ENCODE measurements at regions not wholly inside any gene's neighbourhood (a gene's known extent, or its start where the extent isn't known, plus 50 kb on each side); places are given as distances from the start of the nearest gene placed in this dataset.

GRCh38 chr11:11113626-11114025 is 239.4 kb downstream of the CSNK2A3 start:
- no peaks in the 10 kb centered on the region for H3K36me3 ChIP-seq (ENCODE audit: control insufficient read depth in 3 of 3, insufficient read depth in 2 of 3, low read depth in 1 of 3, low read length in 3 of 3)
- DNase-seq (no peak), FAIRE-seq (no peak)
- peaks cover 0 to 3% of the 10 kb centered on the region in 2 donors for H3K9me3 ChIP-seq (ENCODE audit: control insufficient read depth in 2 of 2, insufficient read depth in 1 of 2, low read depth in 1 of 2, low read length in 1 of 2)
- WGBS, 3 donors: 77 to 90% (median 88%) methylated on average over 1 of the region's 1 CpG
- no peaks in the 10 kb centered on the region for H3K27me3 ChIP-seq (ENCODE audit: control insufficient read depth in 3 of 3, insufficient read depth in 3 of 3, low read length in 3 of 3)
- H3K4me1 ChIP-seq (ENCODE audit: control insufficient read depth in 3 of 3, insufficient read depth in 2 of 3, low read depth in 1 of 3, low read length in 2 of 3): no peaks in the 10 kb centered on the region
- H3K27ac ChIP-seq (ENCODE audit: low read depth in 1 of 3, low read length in 2 of 3): no peak overlapping the region
- no peak overlapping the region for H3K4me3 ChIP-seq (ENCODE audit: low read depth in 1 of 3, low read length in 3 of 3)

- DNase-seq (no peak), FAIRE-seq (no peak)
- H3K9me3 ChIP-seq (ENCODE audit: control insufficient read depth in 2 of 2, insufficient read depth in 1 of 2, low read depth in 1 of 2, low read length in 1 of 2): no peaks in the 10 kb centered on the region
- peaks cover 0 to 4% (median 0%) of the 10 kb centered on the region in 3 donors for H3K27me3 ChIP-seq (ENCODE audit: control insufficient read depth in 3 of 3, insufficient read depth in 3 of 3, low read length in 3 of 3)
- whole genome bisulfite sequencing, 3 donors: 89 to 95% (median 89%) methylated on average over 5 of the region's 5 CpGs
- H3K27ac ChIP-seq (ENCODE audit: low read depth in 1 of 3, low read length in 2 of 3): no peak overlapping the region
- H3K4me3 ChIP-seq (ENCODE audit: low read depth in 1 of 3, low read length in 3 of 3): no peak overlapping the region
- no peaks in the 10 kb centered on the region for H3K36me3 ChIP-seq (ENCODE audit: control insufficient read depth in 3 of 3, insufficient read depth in 2 of 3, low read depth in 1 of 3, low read length in 3 of 3)
- no peaks in the 10 kb centered on the region for H3K4me1 ChIP-seq (ENCODE audit: control insufficient read depth in 3 of 3, insufficient read depth in 2 of 3, low read depth in 1 of 3, low read length in 2 of 3)
Measured at GRCh38 chr11:11108026-11108425, 245.0 kb downstream of the CSNK2A3 start.

- Histone ChIP-seq H3K27me3 (ENCODE audit: control insufficient read depth in 3 of 3, insufficient read depth in 3 of 3, low read length in 3 of 3) (peaks cover 0 to 4% (median 2%) of the 10 kb centered on the region in 3 donors), H3K36me3 (ENCODE audit: control insufficient read depth in 3 of 3, insufficient read depth in 2 of 3, low read depth in 1 of 3, low read length in 3 of 3) (no peaks in the 10 kb centered on the region), H3K4me3 (ENCODE audit: low read depth in 1 of 3, low read length in 3 of 3) (no peak overlapping the region), H3K4me1 (ENCODE audit: control insufficient read depth in 3 of 3, insufficient read depth in 2 of 3, low read depth in 1 of 3, low read length in 2 of 3) (no peaks in the 10 kb centered on the region), H3K27ac (ENCODE audit: low read depth in 1 of 3, low read length in 2 of 3) (no peak overlapping the region), H3K9me3 (ENCODE audit: control insufficient read depth in 2 of 2, insufficient read depth in 1 of 2, low read depth in 1 of 2, low read length in 1 of 2) (no peaks in the 10 kb centered on the region)
- DNase-seq (no peak), FAIRE-seq (no peak)
- 47 to 71% (median 56%) methylated on average over 4 of the region's 4 CpGs for WGBS, 3 donors
Measured at GRCh38 chr11:11107076-11107723, 245.8 kb downstream of the CSNK2A3 start.

- WGBS, 3 donors: 73 to 83% (median 75%) methylated on average over 1 of the region's 1 CpG
- no peak for FAIRE-seq
Measured at GRCh38 chr11:11105361-11105760, 247.5 kb upstream of the ZBED5 start.

GRCh38 chr11:11095831-11096723 is 238.2 kb upstream of the ZBED5 start:
- Histone ChIP-seq H3K4me3 (ENCODE audit: low read depth in 1 of 3, low read length in 3 of 3) (no peak overlapping the region), H3K9me3 (ENCODE audit: control insufficient read depth in 2 of 2, insufficient read depth in 1 of 2, low read depth in 1 of 2, low read length in 1 of 2) (peaks cover 0 to 10% of the 10 kb centered on the region in 2 donors), H3K27ac (ENCODE audit: low read depth in 1 of 3, low read length in 2 of 3) (no peak overlapping the region), H3K27me3 (ENCODE audit: control insufficient read depth in 3 of 3, insufficient read depth in 3 of 3, low read length in 3 of 3) (peaks cover 0 to 4% (median 0%) of the 10 kb centered on the region in 3 donors), H3K36me3 (ENCODE audit: control insufficient read depth in 3 of 3, insufficient read depth in 2 of 3, low read depth in 1 of 3, low read length in 3 of 3) (no peaks in the 10 kb centered on the region), H3K4me1 (ENCODE audit: control insufficient read depth in 3 of 3, insufficient read depth in 2 of 3, low read depth in 1 of 3, low read length in 2 of 3) (no peaks in the 10 kb centered on the region)
- DNase-seq (no peak), FAIRE-seq (no peak)
- 69 to 89% (median 85%) methylated on average over 3 of the region's 3 CpGs for WGBS, 3 donors

More at GRCh38 chr11:11105361-11105760, 247.5 kb upstream of the ZBED5 start:
- Histone ChIP-seq H3K4me1 (ENCODE audit: control insufficient read depth in 3 of 3, insufficient read depth in 2 of 3, low read depth in 1 of 3, low read length in 2 of 3) (no peaks in the 10 kb centered on the region), H3K27me3 (ENCODE audit: control insufficient read depth in 3 of 3, insufficient read depth in 3 of 3, low read length in 3 of 3) (peaks cover 0 to 4% (median 2%) of the 10 kb centered on the region in 3 donors), H3K4me3 (ENCODE audit: low read depth in 1 of 3, low read length in 3 of 3) (no peak overlapping the region), H3K9me3 (ENCODE audit: control insufficient read depth in 2 of 2, insufficient read depth in 1 of 2, low read depth in 1 of 2, low read length in 1 of 2) (no peaks in the 10 kb centered on the region), H3K27ac (ENCODE audit: low read depth in 1 of 3, low read length in 2 of 3) (no peak overlapping the region), H3K36me3 (ENCODE audit: control insufficient read depth in 3 of 3, insufficient read depth in 2 of 3, low read depth in 1 of 3, low read length in 3 of 3) (no peaks in the 10 kb centered on the region)
- DNase-seq: no peak

- WGBS, 3 donors: 81 to 96% (median 86%) methylated on average over 1 of the region's 1 CpG
- H3K4me1 ChIP-seq (ENCODE audit: control insufficient read depth in 3 of 3, insufficient read depth in 2 of 3, low read depth in 1 of 3, low read length in 2 of 3): no peaks in the 10 kb centered on the region
- no peak overlapping the region for H3K4me3 ChIP-seq (ENCODE audit: low read depth in 1 of 3, low read length in 3 of 3)
- H3K27ac ChIP-seq (ENCODE audit: low read depth in 1 of 3, low read length in 2 of 3): no peak overlapping the region
- no peak for FAIRE-seq
- peaks cover 0 to 2% (median 1%) of the 10 kb centered on the region in 3 donors for H3K27me3 ChIP-seq (ENCODE audit: control insufficient read depth in 3 of 3, insufficient read depth in 3 of 3, low read length in 3 of 3)
- no peaks in the 10 kb centered on the region for H3K36me3 ChIP-seq (ENCODE audit: control insufficient read depth in 3 of 3, insufficient read depth in 2 of 3, low read depth in 1 of 3, low read length in 3 of 3)
- DNase-seq: no peak
- peaks cover 0 to 11% of the 10 kb centered on the region in 2 donors for H3K9me3 ChIP-seq (ENCODE audit: control insufficient read depth in 2 of 2, insufficient read depth in 1 of 2, low read depth in 1 of 2, low read length in 1 of 2)
Measured at GRCh38 chr11:11090495-11090894, 232.6 kb upstream of the ZBED5 start.

GRCh38 chr11:11089805-11090204 is 232.0 kb upstream of the ZBED5 start:
- 88 to 91% (median 90%) methylated on average over 4 of the region's 4 CpGs for WGBS, 3 donors
- H3K9me3 ChIP-seq (ENCODE audit: control insufficient read depth in 2 of 2, insufficient read depth in 1 of 2, low read depth in 1 of 2, low read length in 1 of 2): peaks cover 0 to 11% of the 10 kb centered on the region in 2 donors
- DNase-seq (no peak), FAIRE-seq (no peak)
- no peak overlapping the region for H3K4me3 ChIP-seq (ENCODE audit: low read depth in 1 of 3, low read length in 3 of 3)
- no peaks in the 10 kb centered on the region for H3K36me3 ChIP-seq (ENCODE audit: control insufficient read depth in 3 of 3, insufficient read depth in 2 of 3, low read depth in 1 of 3, low read length in 3 of 3)
- H3K27me3 ChIP-seq (ENCODE audit: control insufficient read depth in 3 of 3, insufficient read depth in 3 of 3, low read length in 3 of 3): peaks cover 0 to 2% (median 0%) of the 10 kb centered on the region in 3 donors
- H3K27ac ChIP-seq (ENCODE audit: low read depth in 1 of 3, low read length in 2 of 3): no peak overlapping the region
- H3K4me1 ChIP-seq (ENCODE audit: control insufficient read depth in 3 of 3, insufficient read depth in 2 of 3, low read depth in 1 of 3, low read length in 2 of 3): no peaks in the 10 kb centered on the region

GRCh38 chr11:11086979-11087378 is 229.1 kb upstream of the ZBED5 start:
- no peak overlapping the region for H3K27ac ChIP-seq (ENCODE audit: low read depth in 1 of 3, low read length in 2 of 3)
- no peak overlapping the region for H3K4me3 ChIP-seq (ENCODE audit: low read depth in 1 of 3, low read length in 3 of 3)
- H3K36me3 ChIP-seq (ENCODE audit: control insufficient read depth in 3 of 3, insufficient read depth in 2 of 3, low read depth in 1 of 3, low read length in 3 of 3): no peaks in the 10 kb centered on the region
- 77 to 91% (median 77%) methylated on average over 2 of the region's 2 CpGs for WGBS, 3 donors
- DNase-seq: no peak
- H3K27me3 ChIP-seq (ENCODE audit: control insufficient read depth in 3 of 3, insufficient read depth in 3 of 3, low read length in 3 of 3): peaks cover 0 to 4% (median 2%) of the 10 kb centered on the region in 3 donors
- FAIRE-seq: no peak
- no peaks in the 10 kb centered on the region for H3K4me1 ChIP-seq (ENCODE audit: control insufficient read depth in 3 of 3, insufficient read depth in 2 of 3, low read depth in 1 of 3, low read length in 2 of 3)
- peaks cover 0 to 9% of the 10 kb centered on the region in 2 donors for H3K9me3 ChIP-seq (ENCODE audit: control insufficient read depth in 2 of 2, insufficient read depth in 1 of 2, low read depth in 1 of 2, low read length in 1 of 2)
